ENCODE measurements at regions not wholly inside any gene's neighbourhood (a gene's known extent, or its start where the extent isn't known, plus 50 kb on each side); places are given as distances from the start of the nearest gene placed in this dataset.

- TF ChIP-seq, protein P1, sequence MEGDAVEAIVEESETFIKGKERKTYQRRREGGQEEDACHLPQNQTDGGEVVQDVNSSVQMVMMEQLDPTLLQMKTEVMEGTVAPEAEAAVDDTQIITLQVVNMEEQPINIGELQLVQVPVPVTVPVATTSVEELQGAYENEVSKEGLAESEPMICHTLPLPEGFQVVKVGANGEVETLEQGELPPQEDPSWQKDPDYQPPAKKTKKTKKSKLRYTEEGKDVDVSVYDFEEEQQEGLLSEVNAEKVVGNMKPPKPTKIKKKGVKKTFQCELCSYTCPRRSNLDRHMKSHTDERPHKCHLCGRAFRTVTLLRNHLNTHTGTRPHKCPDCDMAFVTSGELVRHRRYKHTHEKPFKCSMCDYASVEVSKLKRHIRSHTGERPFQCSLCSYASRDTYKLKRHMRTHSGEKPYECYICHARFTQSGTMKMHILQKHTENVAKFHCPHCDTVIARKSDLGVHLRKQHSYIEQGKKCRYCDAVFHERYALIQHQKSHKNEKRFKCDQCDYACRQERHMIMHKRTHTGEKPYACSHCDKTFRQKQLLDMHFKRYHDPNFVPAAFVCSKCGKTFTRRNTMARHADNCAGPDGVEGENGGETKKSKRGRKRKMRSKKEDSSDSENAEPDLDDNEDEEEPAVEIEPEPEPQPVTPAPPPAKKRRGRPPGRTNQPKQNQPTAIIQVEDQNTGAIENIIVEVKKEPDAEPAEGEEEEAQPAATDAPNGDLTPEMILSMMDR (IDR thresholded peaks at IDR 0.05) = no peak
- TF ChIP-seq POLR2A (IDR thresholded peaks at IDR 0.05) = no peak
Observed at GRCh38 chr12:59321278-59321677, 274.6 kb upstream of the SLC16A7 start.

All from esophagus squamous epithelium (tissue), 4 donors.